Caco-2 (cell line): ENCODE measurements at regions not wholly inside any gene's neighbourhood (a gene's known extent, or its start where the extent isn't known, plus 50 kb on each side); places are given as distances from the start of the nearest gene placed in this dataset.

Source experiments
- BruUV-seq: library from RNA; stranded (reverse); fragments of 400-500 nt; replicated peaks from 2 replicates; lab custom pipeline; 2021; lab: Mats Ljungman, UMichigan
- CTCF ChIA-PET: fragments of 300-600 bp; sonication (Branson Sonifier 250); formaldehyde crosslinking; loops from one replicate; lab custom pipeline; 2022; ENCODE audit warnings: antibody characterized with exemption; lab: Charles Lee
- POLR2A ChIA-PET: fragments of 300-600 bp; sonication (Branson Sonifier 250); formaldehyde crosslinking; loops from one replicate; lab custom pipeline; 2022; ENCODE audit warnings: antibody characterized with exemption; lab: Charles Lee
- DNase-seq, 2 experiments: peaks; one replicate each; pipeline versions ENCODE4 v3.0.0 to v3.0.0-alpha.2; 2020 to 2022
- H3K27me3 ChIP-seq: replicated peaks from 2 replicates; pipeline ENCODE4 v1.6.0; 2011; ENCODE audit warnings: low read length; ENCODE audit not compliant: control insufficient read depth, insufficient read depth
- H3K36me3 ChIP-seq: 2 replicates; pipeline ENCODE4 v1.5.1; 2011; ENCODE audit warnings: low read length; ENCODE audit not compliant: control insufficient read depth, insufficient read depth
- H3K4me1 ChIP-seq: fragments of 250-450 bp; sonication (Bioruptor Pico); 2 replicates; pipeline ENCODE4 v1.5.1; 2020; ENCODE audit warnings: mild to moderate bottlenecking
- H3K4me3 ChIP-seq: 2 replicates; pipeline ENCODE4 v1.5.1; 2011; ENCODE audit warnings: low read depth, mild to moderate bottlenecking, control low read depth, low read length
- H3K9me3 ChIP-seq: fragments of 250-450 bp; sonication (Bioruptor Pico); 2 replicates; pipeline ENCODE4 v1.5.1; 2020; ENCODE audit warnings: mild to moderate bottlenecking, moderate library complexity
- H3K27ac Mint-ChIP-seq: one replicate; pipeline ENCODE4 v1.8.0; 2022; ENCODE audit warnings: mixed read lengths; ENCODE audit not compliant: unreplicated experiment
- H3K27me3 Mint-ChIP-seq: one replicate; pipeline ENCODE4 v1.8.0; 2022; ENCODE audit warnings: mixed read lengths; ENCODE audit not compliant: insufficient read depth, unreplicated experiment
- H3K36me3 Mint-ChIP-seq: one replicate; pipeline ENCODE4 v1.8.0; 2022; ENCODE audit warnings: mild to moderate bottlenecking, mixed read lengths; ENCODE audit not compliant: insufficient read depth, unreplicated experiment
- H3K4me1 Mint-ChIP-seq: one replicate; pipeline ENCODE4 v1.8.0; 2022; ENCODE audit warnings: low read depth, mixed read lengths; ENCODE audit not compliant: unreplicated experiment
- H3K4me3 Mint-ChIP-seq: one replicate; pipeline ENCODE4 v1.8.0; 2022; ENCODE audit warnings: mild to moderate bottlenecking, moderate library complexity, mixed read lengths; ENCODE audit not compliant: unreplicated experiment
- H3K9me3 Mint-ChIP-seq: one replicate; pipeline ENCODE4 v1.8.0; 2022; ENCODE audit warnings: mixed read lengths; ENCODE audit not compliant: unreplicated experiment
- CTCF ChIP-seq, 2 experiments: fragments of 200-600 bp in 1 of 2; IDR thresholded peaks; 1 replicate in 1 of 2; 2 replicates in 1 of 2; pipeline versions ENCODE4 v1.5.1 to v1.8.0; 2011 to 2022; ENCODE audit warnings: antibody characterized with exemption in 1 of 2, control low read depth in 1 of 2, inconsistent platforms in 1 of 2, low read depth in 1 of 2, low read length in 1 of 2, mild to moderate bottlenecking in 1 of 2, moderate library complexity in 1 of 2; ENCODE audit not compliant: insufficient read depth in 1 of 2, severe bottlenecking in 1 of 2, unreplicated experiment in 1 of 2
- intact Hi-C: fragments of 100-400 bp; cut with micrococcal nuclease; formaldehyde crosslinking; loops from one replicate; pipeline ENCODE4 v1.10.0; 2022; ENCODE audit not compliant: unreplicated experiment

GRCh38 chr10:83978681-83979383 lies 160.5 kb upstream of the GHITM start:
- Histone ChIP-seq H3K9me3 (no peaks in the 10 kb centered on the region), H3K4me1 (peaks cover 6% of the 10 kb centered on the region; the same call in 1 of the 2 replicates), H3K4me3 (no peak overlapping the region), H3K27me3 (no peaks in the 10 kb centered on the region), H3K36me3 (no peaks in the 10 kb centered on the region)
- intact Hi-C loops, result no loop called here
- Mint-ChIP-seq H3K4me1 (peaks cover 5% of the 10 kb centered on the region), H3K27ac (no peak overlapping the region), H3K9me3 (no peaks in the 10 kb centered on the region), H3K4me3 (no peak overlapping the region), H3K27me3 (peaks cover 4% of the 10 kb centered on the region), H3K36me3 (no peaks in the 10 kb centered on the region)
- peak in 1 of 2 experiments; percentile 14 for TF ChIP-seq CTCF (IDR thresholded peaks at IDR 0.05; ENCODE audit: insufficient read depth in 1 of 2, low read depth in 1 of 2, low read length in 1 of 2, severe bottlenecking in 1 of 2, unreplicated experiment in 1 of 2)
- DNase-seq, result peak in 1 of 2 experiments; percentile 13
- CTCF ChIA-PET, result no interaction called here
- no TSS peak for BruUV-seq
- POLR2A ChIA-PET, result no interaction called here

- H3K4me1 ChIP-seq, result peaks cover 6% of the 10 kb centered on the region; the same call in 1 of the 2 replicates
- H3K36me3 ChIP-seq, result no peaks in the 10 kb centered on the region
- no peaks in the 10 kb centered on the region for H3K9me3 Mint-ChIP-seq
- H3K27ac Mint-ChIP-seq, result no peak overlapping the region
- H3K27me3 ChIP-seq, result no peaks in the 10 kb centered on the region
- H3K9me3 ChIP-seq, result no peaks in the 10 kb centered on the region
- intact Hi-C loops, result no loop called here
- TF ChIP-seq CTCF (IDR thresholded peaks at IDR 0.05; ENCODE audit: insufficient read depth in 1 of 2, low read depth in 1 of 2, low read length in 1 of 2, severe bottlenecking in 1 of 2, unreplicated experiment in 1 of 2), result no peak
- CTCF ChIA-PET, result no interaction called here
- no peak for DNase-seq
- BruUV-seq, result no TSS peak
- POLR2A ChIA-PET, result no interaction called here
- H3K4me3 ChIP-seq, result no peak overlapping the region
- H3K27me3 Mint-ChIP-seq, result peaks cover 4% of the 10 kb centered on the region
- H3K36me3 Mint-ChIP-seq, result no peaks in the 10 kb centered on the region
- H3K4me3 Mint-ChIP-seq, result no peak overlapping the region
- peaks cover 5% of the 10 kb centered on the region for H3K4me1 Mint-ChIP-seq
Measured at GRCh38 chr10:83982812-83983211, 156.5 kb upstream of the GHITM start.

DNA sequence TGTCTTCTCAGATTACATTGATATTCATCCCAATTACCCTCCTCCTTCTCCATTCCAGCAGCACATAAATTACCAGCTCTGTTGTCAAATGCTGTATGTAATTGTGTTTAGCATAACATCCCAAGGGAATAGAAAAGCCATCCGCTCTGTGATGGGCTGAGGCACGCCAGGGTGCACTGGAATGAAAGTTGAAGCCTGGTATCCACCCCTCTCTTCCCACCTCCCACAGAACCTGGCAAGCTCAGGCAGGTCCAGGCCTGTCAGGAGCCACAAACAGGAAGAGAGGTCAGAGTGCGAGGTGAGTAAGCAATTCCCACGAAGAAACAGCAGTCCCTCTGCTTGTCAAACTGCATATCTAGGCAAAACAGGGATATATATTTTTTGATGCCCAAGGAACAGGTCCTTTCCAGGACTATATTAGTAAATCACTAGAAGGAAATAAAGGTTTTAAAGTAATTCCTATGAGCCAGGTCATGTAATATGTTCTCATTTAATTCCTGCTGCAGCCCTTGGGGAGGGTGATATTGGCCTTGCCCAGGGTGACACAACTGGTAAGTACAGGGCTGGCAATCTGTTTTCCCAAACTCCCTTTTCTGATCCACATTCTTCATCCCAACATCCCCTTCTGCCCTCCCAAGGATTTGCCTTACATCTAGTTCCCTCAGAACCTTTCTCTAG lies 155.6 kb upstream of the GHITM start:
- no peak for DNase-seq
- H3K4me1 Mint-ChIP-seq, result peaks cover 1% of the 10 kb centered on the region
- no TSS peak for BruUV-seq
- Histone ChIP-seq H3K4me3 (no peak overlapping the region), H3K9me3 (no peaks in the 10 kb centered on the region), H3K4me1 (peaks cover 4% of the 10 kb centered on the region; the same call in 1 of the 2 replicates), H3K36me3 (no peaks in the 10 kb centered on the region), H3K27me3 (no peaks in the 10 kb centered on the region)
- no peak overlapping the region for H3K4me3 Mint-ChIP-seq
- TF ChIP-seq CTCF (IDR thresholded peaks at IDR 0.05; ENCODE audit: insufficient read depth in 1 of 2, low read depth in 1 of 2, low read length in 1 of 2, severe bottlenecking in 1 of 2, unreplicated experiment in 1 of 2), result no peak
- ChIA-PET CTCF (no interaction called here), POLR2A (no interaction called here)
- peaks cover 4% of the 10 kb centered on the region for H3K27me3 Mint-ChIP-seq
- no peaks in the 10 kb centered on the region for H3K9me3 Mint-ChIP-seq
- intact Hi-C loops, result no loop called here
- no peak overlapping the region for H3K27ac Mint-ChIP-seq
- no peaks in the 10 kb centered on the region for H3K36me3 Mint-ChIP-seq
